ENCODE measurements at regions not wholly inside any gene's neighbourhood (a gene's known extent, or its start where the extent isn't known, plus 50 kb on each side); places are given as distances from the start of the nearest gene placed in this dataset.

GRCh38 chr15:70291305-70292075, 193.8 kb upstream of the TLE3 start:
- H3K4me1 ChIP-seq (ENCODE audit: control insufficient read depth, insufficient read depth, low read length): no peaks in the 10 kb centered on the region
- Mint-ChIP-seq H3K27ac (no peak overlapping the region), H3K4me1 (no peaks in the 10 kb centered on the region), H3K9me3 (no peaks in the 10 kb centered on the region), H3K27me3 (ENCODE audit: low read depth in 2 of 2) (peaks cover 55 to 88% of the 10 kb centered on the region in 2 donors), H3K36me3 (no peaks in the 10 kb centered on the region), H3K4me3 (peak overlapping the region; percentile 13)
- no peaks in the 10 kb centered on the region for H3K27me3 ChIP-seq (ENCODE audit: control insufficient read depth, insufficient read depth, low read length)
- H3K27ac ChIP-seq (ENCODE audit: low read length): no peak overlapping the region
- no peak for TF ChIP-seq CTCF (IDR thresholded peaks at IDR 0.05)
- H3K9me3 ChIP-seq (ENCODE audit: control insufficient read depth, insufficient read depth, low read length): no peaks in the 10 kb centered on the region
- intact Hi-C loops (cut with micrococcal nuclease): no loop called here
- H3K36me3 ChIP-seq (ENCODE audit: control insufficient read depth, insufficient read depth, low read length): no peaks in the 10 kb centered on the region
- WGBS (ENCODE audit: insufficient coverage): 88% methylated on average over 10 of the region's 10 CpGs
- no peak for DNase-seq
- ATAC-seq: no peak
- H3K4me3 ChIP-seq (ENCODE audit: low read length): no peak overlapping the region

DNA sequence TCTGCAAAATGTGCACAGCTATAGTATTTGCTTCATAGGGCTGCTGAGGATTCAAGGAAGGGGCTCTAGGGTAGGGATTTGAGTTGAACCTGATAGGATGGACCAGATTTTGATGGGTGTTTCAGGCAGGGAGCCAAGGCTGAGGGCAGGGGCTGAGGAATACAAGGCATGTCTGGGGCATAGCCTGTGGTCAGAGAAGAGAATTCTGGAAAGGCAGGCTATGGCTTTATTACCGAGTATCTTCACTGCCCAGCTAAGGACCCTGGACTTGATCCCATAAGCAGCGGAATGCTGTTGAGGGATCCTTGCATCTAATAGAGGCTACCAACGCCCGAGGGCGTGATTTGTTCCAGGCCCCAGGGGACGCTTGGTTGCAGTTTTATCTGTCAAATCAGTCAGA, 193.0 kb upstream of the TLE3 start:
- DNase-seq: no peak
- Mint-ChIP-seq H3K9me3 (no peaks in the 10 kb centered on the region), H3K27ac (no peak overlapping the region), H3K36me3 (no peaks in the 10 kb centered on the region), H3K4me1 (no peaks in the 10 kb centered on the region), H3K27me3 (ENCODE audit: low read depth in 2 of 2) (peaks cover 49 to 84% of the 10 kb centered on the region in 2 donors), H3K4me3 (no peak overlapping the region)
- Histone ChIP-seq H3K9me3 (ENCODE audit: control insufficient read depth, insufficient read depth, low read length) (no peaks in the 10 kb centered on the region), H3K27ac (ENCODE audit: low read length) (no peak overlapping the region), H3K36me3 (ENCODE audit: control insufficient read depth, insufficient read depth, low read length) (no peaks in the 10 kb centered on the region), H3K4me3 (ENCODE audit: low read length) (no peak overlapping the region), H3K4me1 (ENCODE audit: control insufficient read depth, insufficient read depth, low read length) (no peaks in the 10 kb centered on the region), H3K27me3 (ENCODE audit: control insufficient read depth, insufficient read depth, low read length) (no peaks in the 10 kb centered on the region)
- ATAC-seq: no peak
- 95% methylated on average over 6 of the region's 6 CpGs for WGBS (ENCODE audit: insufficient coverage)
- no peak for TF ChIP-seq CTCF (IDR thresholded peaks at IDR 0.05)
- intact Hi-C loops (cut with micrococcal nuclease): no loop called here

- no peak for TF ChIP-seq CTCF (IDR thresholded peaks at IDR 0.05)
- peaks cover 0 to 6% of the 10 kb centered on the region in 2 donors for H3K4me1 Mint-ChIP-seq
- no peaks in the 10 kb centered on the region for H3K9me3 Mint-ChIP-seq
- no peak overlapping the region for H3K4me3 ChIP-seq (ENCODE audit: low read length)
- H3K36me3 Mint-ChIP-seq: no peaks in the 10 kb centered on the region
- no peaks in the 10 kb centered on the region for H3K27me3 ChIP-seq (ENCODE audit: control insufficient read depth, insufficient read depth, low read length)
- H3K9me3 ChIP-seq (ENCODE audit: control insufficient read depth, insufficient read depth, low read length): no peaks in the 10 kb centered on the region
- peaks cover 42 to 77% of the 10 kb centered on the region in 2 donors for H3K27me3 Mint-ChIP-seq (ENCODE audit: low read depth in 2 of 2)
- no peaks in the 10 kb centered on the region for H3K36me3 ChIP-seq (ENCODE audit: control insufficient read depth, insufficient read depth, low read length)
- H3K4me1 ChIP-seq (ENCODE audit: control insufficient read depth, insufficient read depth, low read length): peaks cover 5% of the 10 kb centered on the region
- H3K27ac ChIP-seq (ENCODE audit: low read length): no peak overlapping the region
- intact Hi-C loops (cut with micrococcal nuclease): no loop called here
- no peak overlapping the region for H3K27ac Mint-ChIP-seq
- DNase-seq: no peak
- H3K4me3 Mint-ChIP-seq: no peak overlapping the region
- no peak for ATAC-seq
- WGBS (ENCODE audit: insufficient coverage): 76% methylated on average over 8 of the region's 8 CpGs
These were observed 191.7 kb upstream of the TLE3 start for GRCh38 chr15:70289191-70289955.
